ENCODE measurements at regions not wholly inside any gene's neighbourhood (a gene's known extent, or its start where the extent isn't known, plus 50 kb on each side); places are given as distances from the start of the nearest gene placed in this dataset.
"Not testable (repeated sequence)": the region's sequence is repeated elsewhere in the genome, so short reads cannot be mapped to it uniquely, and the experiment has no call there.

DNA sequence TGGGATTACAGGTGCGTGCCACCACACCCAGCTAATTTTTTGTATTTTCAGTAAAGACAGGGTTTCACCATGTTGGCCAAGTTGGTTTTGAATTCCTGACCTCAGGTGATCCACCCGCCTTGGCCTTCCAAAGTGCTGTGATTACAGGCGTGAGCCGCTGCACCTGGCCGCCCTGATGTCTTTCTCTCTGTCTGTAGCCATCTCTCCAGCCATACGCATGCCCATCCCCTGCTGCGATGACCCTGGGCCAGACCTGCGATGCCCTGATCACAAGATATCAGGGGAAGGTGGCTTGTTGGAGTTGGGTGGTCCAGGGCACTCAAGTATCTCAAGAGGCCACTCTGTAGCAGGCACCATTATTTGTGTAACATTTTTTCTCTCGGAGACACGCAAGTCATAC lies 54.4 kb upstream of the RBFOX2 start:
- POLR2A ChIA-PET = interaction anchor here (1.0 kb wide), 1 partner anchor 118 kb away, joined by 3 read pairs; no protein-coding TSS in a partner anchor
- BruUV-seq (replicated peaks) = no TSS peak
- no peak for TF ChIP-seq EZH2phosphoT487 (IDR thresholded peaks at IDR 0.05; ENCODE audit: borderline replicate concordance, low read depth, low read length)
- TF ChIP-seq, protein P1, sequence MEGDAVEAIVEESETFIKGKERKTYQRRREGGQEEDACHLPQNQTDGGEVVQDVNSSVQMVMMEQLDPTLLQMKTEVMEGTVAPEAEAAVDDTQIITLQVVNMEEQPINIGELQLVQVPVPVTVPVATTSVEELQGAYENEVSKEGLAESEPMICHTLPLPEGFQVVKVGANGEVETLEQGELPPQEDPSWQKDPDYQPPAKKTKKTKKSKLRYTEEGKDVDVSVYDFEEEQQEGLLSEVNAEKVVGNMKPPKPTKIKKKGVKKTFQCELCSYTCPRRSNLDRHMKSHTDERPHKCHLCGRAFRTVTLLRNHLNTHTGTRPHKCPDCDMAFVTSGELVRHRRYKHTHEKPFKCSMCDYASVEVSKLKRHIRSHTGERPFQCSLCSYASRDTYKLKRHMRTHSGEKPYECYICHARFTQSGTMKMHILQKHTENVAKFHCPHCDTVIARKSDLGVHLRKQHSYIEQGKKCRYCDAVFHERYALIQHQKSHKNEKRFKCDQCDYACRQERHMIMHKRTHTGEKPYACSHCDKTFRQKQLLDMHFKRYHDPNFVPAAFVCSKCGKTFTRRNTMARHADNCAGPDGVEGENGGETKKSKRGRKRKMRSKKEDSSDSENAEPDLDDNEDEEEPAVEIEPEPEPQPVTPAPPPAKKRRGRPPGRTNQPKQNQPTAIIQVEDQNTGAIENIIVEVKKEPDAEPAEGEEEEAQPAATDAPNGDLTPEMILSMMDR (conservative IDR thresholded peaks at IDR 0.05; ENCODE audit: low read length) = no peak

DNA sequence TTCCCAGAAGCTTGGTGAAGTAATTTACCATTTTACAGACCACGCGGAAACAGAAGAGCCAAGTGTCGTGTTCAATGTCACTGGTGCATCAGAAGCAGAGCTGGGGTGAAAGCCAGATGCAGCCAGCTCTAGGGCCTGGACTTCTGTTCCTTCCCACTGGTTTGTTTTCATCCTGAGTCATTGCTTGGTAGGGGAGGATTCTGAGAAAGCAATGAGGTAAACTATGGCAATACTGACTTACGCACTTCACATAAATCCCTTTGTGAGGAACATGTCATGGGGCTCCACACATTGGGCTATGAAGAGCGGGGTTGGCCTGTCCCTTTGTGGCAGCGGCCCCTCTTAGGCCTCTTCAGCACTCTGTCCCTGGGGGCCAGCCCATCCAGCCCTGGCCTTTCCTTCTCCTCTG lies 52.4 kb upstream of the RBFOX2 start:
- DNase-seq (ENCODE audit: low spot score) = no peak
- Histone ChIP-seq H3K9me3 (ENCODE audit: low read length) (no peaks in the 10 kb centered on the region), H3K9me2 (ENCODE audit: insufficient read depth, low read length) (no peaks in the 10 kb centered on the region), H3K4me1 (ENCODE audit: insufficient read depth, low read length, poor library complexity, severe bottlenecking) (no peaks in the 10 kb centered on the region), H3K4me2 (ENCODE audit: low read length) (no peak overlapping the region), H3K27ac (ENCODE audit: low read depth, low read length, poor library complexity, severe bottlenecking) (no peak overlapping the region), H4K20me1 (ENCODE audit: insufficient read depth, low read length) (no peaks in the 10 kb centered on the region), H2AFZ (ENCODE audit: low read length) (no peak overlapping the region), H3K36me3 (ENCODE audit: insufficient read depth, low read length) (no peaks in the 10 kb centered on the region), H3K79me2 (ENCODE audit: insufficient read depth, low read depth, low read length) (no peaks in the 10 kb centered on the region), H3K4me3 (ENCODE audit: low read depth, low read length, poor library complexity, severe bottlenecking) (no peak overlapping the region)
- CTCF ChIA-PET (ENCODE audit: unreplicated experiment) = no interaction called here
- no TSS peak for BruUV-seq (replicated peaks)
- POLR2A ChIA-PET = no interaction called here
- intact Hi-C loops (cut with micrococcal nuclease; ENCODE audit: unreplicated experiment) = no loop called here
- no peak for TF ChIP-seq EZH2phosphoT487 (IDR thresholded peaks at IDR 0.05; ENCODE audit: borderline replicate concordance, low read depth, low read length)
- TF ChIP-seq, protein P1 (conservative IDR thresholded peaks at IDR 0.05; ENCODE audit: low read length) = no peak

More for the DNA sequence above, 54.4 kb upstream of the RBFOX2 start:
- Histone ChIP-seq H4K20me1 (ENCODE audit: insufficient read depth, low read length) (no peaks in the 10 kb centered on the region), H3K36me3 (ENCODE audit: insufficient read depth, low read length) (no peaks in the 10 kb centered on the region), H3K4me2 (ENCODE audit: low read length) (no peak overlapping the region), H3K9me3 (ENCODE audit: low read length) (no peaks in the 10 kb centered on the region), H3K4me3 (ENCODE audit: low read depth, low read length, poor library complexity, severe bottlenecking) (no peak overlapping the region), H2AFZ (ENCODE audit: low read length) (no peak overlapping the region), H3K4me1 (ENCODE audit: insufficient read depth, low read length, poor library complexity, severe bottlenecking) (peaks cover 3% of the 10 kb centered on the region), H3K79me2 (ENCODE audit: insufficient read depth, low read depth, low read length) (no peaks in the 10 kb centered on the region), H3K9me2 (ENCODE audit: insufficient read depth, low read length) (no peaks in the 10 kb centered on the region), H3K27ac (ENCODE audit: low read depth, low read length, poor library complexity, severe bottlenecking) (no peak overlapping the region)
- intact Hi-C loops (cut with micrococcal nuclease; ENCODE audit: unreplicated experiment) = no loop called here
- CTCF ChIA-PET (ENCODE audit: unreplicated experiment) = no interaction called here
- DNase-seq (ENCODE audit: low spot score) = no peak

DNA sequence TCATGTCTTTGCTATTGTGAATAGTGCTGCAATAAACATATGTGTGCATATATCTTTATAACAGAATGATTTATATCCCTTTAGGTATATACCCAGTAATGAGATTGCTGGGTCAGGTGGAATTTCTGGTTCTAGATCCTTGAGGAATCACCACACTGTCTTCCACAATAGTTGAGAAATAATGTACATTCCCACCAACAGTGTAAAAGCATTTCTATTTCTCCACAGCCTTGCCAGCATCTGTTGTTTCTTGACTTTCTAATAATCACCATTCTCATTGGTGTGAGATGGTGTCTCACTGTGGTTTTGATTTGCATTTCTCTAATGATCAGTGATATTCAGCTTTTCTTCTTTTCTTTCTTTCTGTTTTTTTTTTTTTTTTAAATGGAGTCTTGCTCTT lies 51.7 kb upstream of the RBFOX2 start:
- H3K4me1 ChIP-seq (ENCODE audit: insufficient read depth, low read length, poor library complexity, severe bottlenecking); H3K9me3 ChIP-seq (ENCODE audit: low read length); BruUV-seq (replicated peaks); H3K79me2 ChIP-seq (ENCODE audit: insufficient read depth, low read depth, low read length); POLR2A ChIA-PET; DNase-seq (ENCODE audit: low spot score); H4K20me1 ChIP-seq (ENCODE audit: insufficient read depth, low read length); H3K9me2 ChIP-seq (ENCODE audit: insufficient read depth, low read length); CTCF ChIA-PET (ENCODE audit: unreplicated experiment); H2AFZ ChIP-seq (ENCODE audit: low read length); intact Hi-C loops (cut with micrococcal nuclease; ENCODE audit: unreplicated experiment); H3K4me2 ChIP-seq (ENCODE audit: low read length); H3K36me3 ChIP-seq (ENCODE audit: insufficient read depth, low read length); H3K4me3 ChIP-seq (ENCODE audit: low read depth, low read length, poor library complexity, severe bottlenecking); H3K27ac ChIP-seq (ENCODE audit: low read depth, low read length, poor library complexity, severe bottlenecking): not testable (repeated sequence)
